Neural cell (in vitro differentiated cells): ENCODE measurements at regions not wholly inside any gene's neighbourhood (a gene's known extent, or its start where the extent isn't known, plus 50 kb on each side); places are given as distances from the start of the nearest gene placed in this dataset.

Experiments used
- H2AFZ ChIP-seq: fragments of 200-600, 300-800 bp; sonication (generic), shearing (Covaris generic); 2 replicates; pipeline ENCODE4 v1.6.0; 2014; ENCODE audit warnings: low read depth, mild to moderate bottlenecking, antibody characterized with exemption, low read length, moderate library complexity
- H3F3A ChIP-seq: fragments of 200-600 bp; shearing (Covaris generic); 2 replicates; pipeline ENCODE4 v1.6.1; 2016; ENCODE audit warnings: mild to moderate bottlenecking, moderate library complexity, mixed read lengths, antibody characterized with exemption, low read length; ENCODE audit not compliant: insufficient read depth, poor library complexity, severe bottlenecking
- H3K27ac ChIP-seq: fragments of 200-600, 300-800 bp; sonication (generic), shearing (Covaris generic); 2 replicates; pipeline ENCODE4 v1.5.1; 2014; ENCODE audit warnings: mild to moderate bottlenecking, low read length, moderate library complexity
- H3K27me3 ChIP-seq: fragments of 300-800, 200-600 bp; sonication (generic), shearing (Covaris generic); 2 replicates; pipeline ENCODE4 v1.6.0; 2014; ENCODE audit warnings: mild to moderate bottlenecking, low read depth, low read length, moderate library complexity; ENCODE audit not compliant: insufficient read depth
- H3K36me3 ChIP-seq: fragments of 300-800, 200-600 bp; sonication (generic), shearing (Covaris generic); 2 replicates; pipeline ENCODE4 v1.5.1; 2014; ENCODE audit warnings: mild to moderate bottlenecking, antibody characterized with exemption, low read length, moderate library complexity; ENCODE audit not compliant: insufficient read depth
- H3K4me2 ChIP-seq: fragments of 300-800, 200-600 bp; sonication (generic), shearing (Covaris generic); 2 replicates; pipeline ENCODE4 v1.6.0; 2014; ENCODE audit warnings: mild to moderate bottlenecking, low read length
- H3K4me3 ChIP-seq: fragments of 300-800, 200-600 bp; sonication (generic), shearing (Covaris generic); 2 replicates; pipeline ENCODE4 v1.5.1; 2014; ENCODE audit warnings: mild to moderate bottlenecking, low read length, moderate library complexity
- H3K79me2 ChIP-seq: fragments of 200-600 bp; shearing (Covaris generic); replicated peaks from 2 replicates; pipeline ENCODE4 v1.6.0; 2014; ENCODE audit warnings: mild to moderate bottlenecking, low read length, moderate library complexity; ENCODE audit not compliant: insufficient read depth
- H3K9ac ChIP-seq: fragments of 300-800, 200-600 bp; sonication (generic), shearing (Covaris generic); 2 replicates; pipeline ENCODE4 v1.6.1; 2016; ENCODE audit warnings: mild to moderate bottlenecking, low read length, mixed read lengths
- H3K9me2 ChIP-seq: fragments of 200-600 bp; shearing (Covaris generic); 2 replicates; pipeline ENCODE4 v1.6.1; 2016; ENCODE audit warnings: mild to moderate bottlenecking, low read length, mixed read lengths; ENCODE audit not compliant: insufficient read depth
- H3K9me3 ChIP-seq: fragments of 200-600, 300-800 bp; sonication (generic), shearing (Covaris generic); 2 replicates; pipeline ENCODE4 v1.6.1; 2016; ENCODE audit warnings: mild to moderate bottlenecking, mixed run types, low read length, moderate library complexity, mixed read lengths
- H4K20me1 ChIP-seq: fragments of 200-600 bp; shearing (Covaris generic); 2 replicates; pipeline ENCODE4 v1.6.1; 2016; ENCODE audit warnings: mild to moderate bottlenecking, mixed run types; ENCODE audit not compliant: insufficient read depth
- EP300 ChIP-seq: fragments of 450-650 bp; conservative IDR thresholded peaks from 2 replicates; pipeline ENCODE4 v1.6.1; 2014; ENCODE audit warnings: antibody characterized with exemption, mild to moderate bottlenecking, moderate library complexity; ENCODE audit not compliant: poor library complexity, severe bottlenecking
- EZH2 ChIP-seq: fragments of 200-600, 300-800 bp; shearing (Covaris generic), sonication (generic); IDR thresholded peaks from 2 replicates; pipeline ENCODE4 v1.6.1; 2014; ENCODE audit warnings: antibody characterized with exemption, low read length, borderline replicate concordance, mild to moderate bottlenecking; ENCODE audit not compliant: insufficient read depth, poor library complexity, severe bottlenecking
- MXI1 ChIP-seq: fragments of 450-650 bp; conservative IDR thresholded peaks from 2 replicates; pipeline ENCODE4 v1.6.1; 2014; ENCODE audit warnings: antibody characterized with exemption, mild to moderate bottlenecking; ENCODE audit not compliant: poor library complexity, severe bottlenecking
- POLR2AphosphoS5 ChIP-seq: IDR thresholded peaks from 2 replicates; pipeline ENCODE4 v1.6.1; 2012
- RAD21 ChIP-seq: fragments of 450-650 bp; conservative IDR thresholded peaks from 2 replicates; pipeline ENCODE4 v1.6.1; 2014; ENCODE audit warnings: antibody characterized with exemption, mild to moderate bottlenecking, moderate library complexity
- SMC3 ChIP-seq: fragments of 450-650 bp; conservative IDR thresholded peaks from 2 replicates; pipeline ENCODE4 v1.6.1; 2014; ENCODE audit warnings: antibody characterized with exemption, mild to moderate bottlenecking, moderate library complexity; ENCODE audit not compliant: poor library complexity
- TAF1 ChIP-seq: IDR thresholded peaks from 2 replicates; pipeline ENCODE4 v1.6.1; 2012; ENCODE audit warnings: low read depth
- TF ChIP-seq, protein P1 (sequence below): IDR thresholded peaks from 2 replicates; pipeline ENCODE4 v1.6.1; 2012; ENCODE audit warnings: borderline replicate concordance
- TF ChIP-seq, protein P2 (sequence below): fragments of 450-650 bp; IDR thresholded peaks from 2 replicates; pipeline ENCODE4 v1.5.1; 2014; ENCODE audit warnings: antibody characterized with exemption, mild to moderate bottlenecking, moderate library complexity; ENCODE audit not compliant: poor library complexity, severe bottlenecking

DNA sequence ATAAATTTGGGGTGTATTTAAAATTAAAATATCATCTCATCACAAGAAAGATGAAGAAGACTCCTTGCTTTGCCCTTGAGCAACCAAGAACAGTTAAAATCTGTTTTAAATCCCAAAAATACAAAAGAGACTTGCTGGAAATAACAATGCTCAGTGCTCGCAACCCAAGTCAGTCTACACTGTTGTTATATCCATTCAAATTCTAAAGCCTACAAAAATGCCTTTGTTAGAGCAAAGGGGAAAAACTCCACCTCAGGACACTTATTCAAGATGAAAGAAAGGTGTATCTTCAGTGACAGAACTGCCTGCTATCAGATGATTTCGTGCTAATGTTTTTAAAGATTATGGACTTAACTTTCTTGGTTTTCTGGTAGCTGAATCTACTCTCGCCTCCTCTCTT lies 111.9 kb upstream of the TANK start:
- no peak for TF ChIP-seq SMC3
- TF ChIP-seq, protein P1, sequence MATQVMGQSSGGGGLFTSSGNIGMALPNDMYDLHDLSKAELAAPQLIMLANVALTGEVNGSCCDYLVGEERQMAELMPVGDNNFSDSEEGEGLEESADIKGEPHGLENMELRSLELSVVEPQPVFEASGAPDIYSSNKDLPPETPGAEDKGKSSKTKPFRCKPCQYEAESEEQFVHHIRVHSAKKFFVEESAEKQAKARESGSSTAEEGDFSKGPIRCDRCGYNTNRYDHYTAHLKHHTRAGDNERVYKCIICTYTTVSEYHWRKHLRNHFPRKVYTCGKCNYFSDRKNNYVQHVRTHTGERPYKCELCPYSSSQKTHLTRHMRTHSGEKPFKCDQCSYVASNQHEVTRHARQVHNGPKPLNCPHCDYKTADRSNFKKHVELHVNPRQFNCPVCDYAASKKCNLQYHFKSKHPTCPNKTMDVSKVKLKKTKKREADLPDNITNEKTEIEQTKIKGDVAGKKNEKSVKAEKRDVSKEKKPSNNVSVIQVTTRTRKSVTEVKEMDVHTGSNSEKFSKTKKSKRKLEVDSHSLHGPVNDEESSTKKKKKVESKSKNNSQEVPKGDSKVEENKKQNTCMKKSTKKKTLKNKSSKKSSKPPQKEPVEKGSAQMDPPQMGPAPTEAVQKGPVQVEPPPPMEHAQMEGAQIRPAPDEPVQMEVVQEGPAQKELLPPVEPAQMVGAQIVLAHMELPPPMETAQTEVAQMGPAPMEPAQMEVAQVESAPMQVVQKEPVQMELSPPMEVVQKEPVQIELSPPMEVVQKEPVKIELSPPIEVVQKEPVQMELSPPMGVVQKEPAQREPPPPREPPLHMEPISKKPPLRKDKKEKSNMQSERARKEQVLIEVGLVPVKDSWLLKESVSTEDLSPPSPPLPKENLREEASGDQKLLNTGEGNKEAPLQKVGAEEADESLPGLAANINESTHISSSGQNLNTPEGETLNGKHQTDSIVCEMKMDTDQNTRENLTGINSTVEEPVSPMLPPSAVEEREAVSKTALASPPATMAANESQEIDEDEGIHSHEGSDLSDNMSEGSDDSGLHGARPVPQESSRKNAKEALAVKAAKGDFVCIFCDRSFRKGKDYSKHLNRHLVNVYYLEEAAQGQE, result no peak
- TF ChIP-seq MXI1, result no peak
- no peak for TF ChIP-seq TAF1
- TF ChIP-seq, protein P2, sequence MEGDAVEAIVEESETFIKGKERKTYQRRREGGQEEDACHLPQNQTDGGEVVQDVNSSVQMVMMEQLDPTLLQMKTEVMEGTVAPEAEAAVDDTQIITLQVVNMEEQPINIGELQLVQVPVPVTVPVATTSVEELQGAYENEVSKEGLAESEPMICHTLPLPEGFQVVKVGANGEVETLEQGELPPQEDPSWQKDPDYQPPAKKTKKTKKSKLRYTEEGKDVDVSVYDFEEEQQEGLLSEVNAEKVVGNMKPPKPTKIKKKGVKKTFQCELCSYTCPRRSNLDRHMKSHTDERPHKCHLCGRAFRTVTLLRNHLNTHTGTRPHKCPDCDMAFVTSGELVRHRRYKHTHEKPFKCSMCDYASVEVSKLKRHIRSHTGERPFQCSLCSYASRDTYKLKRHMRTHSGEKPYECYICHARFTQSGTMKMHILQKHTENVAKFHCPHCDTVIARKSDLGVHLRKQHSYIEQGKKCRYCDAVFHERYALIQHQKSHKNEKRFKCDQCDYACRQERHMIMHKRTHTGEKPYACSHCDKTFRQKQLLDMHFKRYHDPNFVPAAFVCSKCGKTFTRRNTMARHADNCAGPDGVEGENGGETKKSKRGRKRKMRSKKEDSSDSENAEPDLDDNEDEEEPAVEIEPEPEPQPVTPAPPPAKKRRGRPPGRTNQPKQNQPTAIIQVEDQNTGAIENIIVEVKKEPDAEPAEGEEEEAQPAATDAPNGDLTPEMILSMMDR, result no peak
- TF ChIP-seq EZH2, result no peak
- TF ChIP-seq EP300, result no peak
- TF ChIP-seq RAD21, result no peak
- no peak for TF ChIP-seq POLR2AphosphoS5
- Histone ChIP-seq H2AFZ (no peak overlapping the region), H3K4me3 (no peak overlapping the region)

DNA sequence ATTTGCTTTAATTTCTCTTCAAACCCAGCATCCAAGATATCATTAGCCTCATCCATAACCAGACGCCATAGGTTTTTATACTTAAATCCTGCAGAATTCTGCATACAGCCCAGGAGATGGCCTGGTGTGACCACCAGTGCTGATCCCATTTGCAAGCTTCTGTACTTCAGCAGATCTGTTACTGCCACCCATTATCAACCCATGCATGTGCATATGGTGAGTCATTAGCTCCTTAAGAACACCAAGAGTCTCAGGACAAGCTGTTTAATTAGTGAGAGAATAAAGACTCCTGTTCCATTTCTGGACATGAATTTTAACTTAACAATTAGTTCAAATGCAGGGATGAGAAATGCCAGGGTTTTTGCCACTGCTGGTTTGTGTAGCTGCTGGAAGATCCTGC lies 110.7 kb upstream of the TANK start:
- TF ChIP-seq EZH2, result no peak
- TF ChIP-seq, protein P2, result no peak
- TF ChIP-seq MXI1, result no peak
- no peak for TF ChIP-seq EP300
- TF ChIP-seq, protein P1, result no peak
- TF ChIP-seq RAD21, result no peak
- TF ChIP-seq POLR2AphosphoS5, result no peak
- no peak for TF ChIP-seq SMC3
- TF ChIP-seq TAF1, result no peak
- Histone ChIP-seq H3K9me3 (no peaks in the 10 kb centered on the region), H3K4me3 (no peak overlapping the region), H3K9me2 (no peaks in the 10 kb centered on the region), H3K36me3 (no peaks in the 10 kb centered on the region), H4K20me1 (no peaks in the 10 kb centered on the region), H3K4me2 (no peak overlapping the region), H3K27me3 (no peaks in the 10 kb centered on the region), H2AFZ (no peak overlapping the region), H3K79me2 (no peaks in the 10 kb centered on the region), H3K27ac (no peak overlapping the region), H3F3A (no peaks in the 10 kb centered on the region), H3K9ac (no peak overlapping the region)

More for the DNA sequence above, 111.9 kb upstream of the TANK start:
- Histone ChIP-seq H3K79me2 (no peaks in the 10 kb centered on the region), H3K9ac (no peak overlapping the region), H3K9me2 (no peaks in the 10 kb centered on the region), H3K4me2 (no peak overlapping the region), H3K9me3 (no peaks in the 10 kb centered on the region), H3K27me3 (no peaks in the 10 kb centered on the region), H3F3A (no peaks in the 10 kb centered on the region), H4K20me1 (no peaks in the 10 kb centered on the region), H3K27ac (no peak overlapping the region), H3K36me3 (no peaks in the 10 kb centered on the region)
